Dendritic cell treated with granulocyte-macrophage colony-stimulating factor and Interleukin-4, amounts not matched to agents 40 ng/mL and 50 ng/mL, for 4 days (primary cell): ENCODE measurements at regions not wholly inside any gene's neighbourhood (a gene's known extent, or its start where the extent isn't known, plus 50 kb on each side); places are given as distances from the start of the nearest gene placed in this dataset.

Experiments
- H3K27ac Mint-ChIP-seq: one replicate; pipeline ENCODE4 v1.8.0; 2022; ENCODE audit warnings: mild to moderate bottlenecking, mixed read lengths
- H3K27me3 Mint-ChIP-seq: one replicate; pipeline ENCODE4 v1.8.0; 2022; ENCODE audit warnings: mild to moderate bottlenecking, mixed read lengths
- H3K36me3 Mint-ChIP-seq: one replicate; pipeline ENCODE4 v1.8.0; 2022; ENCODE audit warnings: low read depth, mixed read lengths
- H3K4me1 Mint-ChIP-seq: one replicate; pipeline ENCODE4 v1.8.0; 2022; ENCODE audit warnings: low read depth, mixed read lengths
- H3K4me3 Mint-ChIP-seq: one replicate; pipeline ENCODE4 v1.8.0; 2022; ENCODE audit warnings: mild to moderate bottlenecking, moderate library complexity, mixed read lengths
- H3K9me3 Mint-ChIP-seq: one replicate; pipeline ENCODE4 v1.8.0; 2022; ENCODE audit warnings: mixed read lengths
- intact Hi-C: fragments of 100-400 bp; cut with micrococcal nuclease; formaldehyde crosslinking; loops from one replicate; pipeline ENCODE4 v1.15.0; 2022

GRCh38 chr20:52843425-52843824, 128.7 kb upstream of the TSHZ2 start:
- Mint-ChIP-seq H3K27me3 (no peaks in the 10 kb centered on the region), H3K9me3 (no peaks in the 10 kb centered on the region), H3K4me3 (no peak overlapping the region), H3K27ac (no peak overlapping the region), H3K4me1 (no peaks in the 10 kb centered on the region), H3K36me3 (no peaks in the 10 kb centered on the region)
- intact Hi-C loops, result no loop called here

- Mint-ChIP-seq H3K4me3 (no peak overlapping the region), H3K27ac (no peak overlapping the region), H3K27me3 (no peaks in the 10 kb centered on the region), H3K4me1 (no peaks in the 10 kb centered on the region), H3K36me3 (no peaks in the 10 kb centered on the region), H3K9me3 (no peaks in the 10 kb centered on the region)
- intact Hi-C loops, result no loop called here
Observed at GRCh38 chr20:52841003-52841402, 131.2 kb upstream of the TSHZ2 start.

GRCh38 chr20:52840041-52840440, 132.1 kb upstream of the TSHZ2 start:
- Mint-ChIP-seq H3K27ac (no peak overlapping the region), H3K36me3 (no peaks in the 10 kb centered on the region), H3K4me3 (no peak overlapping the region), H3K4me1 (no peaks in the 10 kb centered on the region), H3K9me3 (no peaks in the 10 kb centered on the region), H3K27me3 (no peaks in the 10 kb centered on the region)
- intact Hi-C loops, result no loop called here

- Mint-ChIP-seq H3K4me1 (no peaks in the 10 kb centered on the region), H3K4me3 (no peak overlapping the region), H3K36me3 (no peaks in the 10 kb centered on the region), H3K27ac (no peak overlapping the region), H3K9me3 (no peaks in the 10 kb centered on the region), H3K27me3 (no peaks in the 10 kb centered on the region)
- intact Hi-C loops, result loop anchor here (10.0 kb wide), 1 partner anchor 64 kb away; no protein-coding TSS in a partner anchor
Observed at GRCh38 chr20:52838510-52839241, 133.5 kb upstream of the TSHZ2 start.

DNA sequence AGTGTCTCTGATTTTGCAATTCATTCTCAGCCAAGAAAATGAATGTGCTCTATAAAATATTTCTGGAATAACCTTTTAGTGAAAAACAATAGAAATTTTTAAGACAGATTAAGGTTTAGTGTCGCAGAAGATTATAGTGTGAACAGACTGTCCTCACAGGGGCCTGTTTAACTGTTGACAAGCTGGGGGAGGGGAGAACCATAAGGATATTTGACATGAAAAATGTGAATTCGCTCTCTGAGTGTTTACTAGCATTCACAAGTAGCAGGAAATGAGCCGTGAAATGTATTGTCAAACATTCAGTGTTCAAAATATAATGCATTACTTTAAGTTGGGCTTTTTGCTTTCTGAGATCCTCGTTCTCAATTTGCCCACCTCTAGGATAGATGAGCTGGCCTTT, 134.8 kb upstream of the TSHZ2 start:
- no peaks in the 10 kb centered on the region for H3K36me3 Mint-ChIP-seq
- H3K27ac Mint-ChIP-seq, result no peak overlapping the region
- H3K9me3 Mint-ChIP-seq, result no peaks in the 10 kb centered on the region
- intact Hi-C loops, result loop anchor here (10.0 kb wide), 1 partner anchor 63 kb away; no protein-coding TSS in a partner anchor
- H3K4me3 Mint-ChIP-seq, result no peak overlapping the region
- no peaks in the 10 kb centered on the region for H3K27me3 Mint-ChIP-seq
- H3K4me1 Mint-ChIP-seq, result no peaks in the 10 kb centered on the region

DNA sequence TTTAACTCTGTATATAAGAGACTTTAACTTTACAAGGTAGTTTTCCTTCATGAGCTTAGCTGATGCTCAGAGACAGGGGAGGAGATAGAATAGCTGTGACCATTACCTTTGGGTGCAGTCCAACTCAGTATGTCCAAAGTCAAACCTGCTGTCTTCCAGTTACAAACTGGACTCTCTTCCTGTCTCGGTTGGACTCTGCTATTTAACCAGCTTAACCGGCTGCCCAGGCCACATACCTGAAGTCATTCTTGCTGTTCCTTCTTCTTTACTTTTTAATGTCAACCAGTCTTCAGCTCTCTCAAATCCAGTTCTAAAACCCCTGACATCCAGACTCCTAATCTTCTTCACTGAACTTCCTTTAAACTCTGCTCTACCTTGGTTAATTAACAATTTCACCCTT, 138.3 kb upstream of the TSHZ2 start:
- Mint-ChIP-seq H3K27ac (no peak overlapping the region), H3K27me3 (no peaks in the 10 kb centered on the region), H3K4me3 (no peak overlapping the region), H3K9me3 (peaks cover 11% of the 10 kb centered on the region), H3K36me3 (no peaks in the 10 kb centered on the region), H3K4me1 (no peaks in the 10 kb centered on the region)
- intact Hi-C loops, result loop anchor here (10.0 kb wide), 1 partner anchor 59 kb away; no protein-coding TSS in a partner anchor

DNA sequence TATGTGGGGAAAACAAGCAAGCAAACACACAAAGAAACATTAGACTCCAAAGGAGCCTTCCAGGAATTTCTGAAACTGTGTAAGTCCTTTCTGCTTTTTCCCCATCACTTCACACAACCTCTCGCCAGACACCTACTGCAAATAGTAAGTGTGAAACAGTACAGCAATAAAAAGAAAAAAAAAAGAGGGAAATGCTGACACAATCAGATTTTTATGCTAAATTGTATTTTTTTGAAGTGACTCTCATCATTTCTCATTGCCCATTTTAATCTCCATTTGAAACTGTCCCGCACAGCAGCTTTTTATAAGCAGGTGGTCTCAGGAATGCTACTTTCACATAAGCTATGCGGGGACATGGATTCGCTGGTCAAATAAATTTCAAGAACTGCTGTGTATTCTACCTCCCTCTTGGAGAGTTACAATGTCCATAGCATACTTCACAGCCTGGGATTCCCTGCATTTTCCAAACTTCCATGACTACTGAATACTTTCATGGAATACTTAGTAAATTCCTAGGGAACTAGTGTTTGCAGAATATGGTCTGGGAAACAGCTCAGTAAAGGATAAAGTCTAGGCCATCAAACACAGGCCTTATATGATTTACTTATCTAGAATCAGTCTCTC, 139.9 kb upstream of the TSHZ2 start:
- Mint-ChIP-seq H3K4me3 (no peak overlapping the region), H3K4me1 (no peaks in the 10 kb centered on the region), H3K27ac (no peak overlapping the region), H3K36me3 (no peaks in the 10 kb centered on the region), H3K9me3 (peaks cover 11% of the 10 kb centered on the region), H3K27me3 (no peaks in the 10 kb centered on the region)
- intact Hi-C loops, result loop anchor here (10.0 kb wide), 1 partner anchor 57 kb away; no protein-coding TSS in a partner anchor

DNA sequence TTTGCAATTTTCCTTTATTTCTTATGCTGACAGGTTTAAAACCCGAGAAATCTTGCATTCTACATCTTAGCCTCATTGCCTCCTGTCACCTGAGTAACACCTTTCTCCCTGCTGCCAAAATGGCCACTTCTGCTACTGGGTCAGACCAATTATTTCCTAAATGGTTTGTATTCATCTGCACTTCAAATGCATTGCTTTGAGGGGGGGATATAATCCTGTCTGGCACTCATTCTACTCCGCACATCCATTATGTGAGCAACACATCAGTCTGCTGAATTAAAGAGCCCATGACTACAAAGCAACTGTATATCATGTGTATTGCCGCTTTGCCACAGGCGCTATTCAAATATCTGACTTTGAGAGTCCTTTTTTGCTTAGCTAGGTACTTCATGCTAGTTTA, 141.6 kb upstream of the TSHZ2 start:
- H3K27me3 Mint-ChIP-seq, result no peaks in the 10 kb centered on the region
- intact Hi-C loops, result loop anchor here (10.0 kb wide), 1 partner anchor 56 kb away; no protein-coding TSS in a partner anchor
- no peaks in the 10 kb centered on the region for H3K4me1 Mint-ChIP-seq
- no peaks in the 10 kb centered on the region for H3K36me3 Mint-ChIP-seq
- no peak overlapping the region for H3K27ac Mint-ChIP-seq
- H3K9me3 Mint-ChIP-seq, result peaks cover 11% of the 10 kb centered on the region
- H3K4me3 Mint-ChIP-seq, result no peak overlapping the region

DNA sequence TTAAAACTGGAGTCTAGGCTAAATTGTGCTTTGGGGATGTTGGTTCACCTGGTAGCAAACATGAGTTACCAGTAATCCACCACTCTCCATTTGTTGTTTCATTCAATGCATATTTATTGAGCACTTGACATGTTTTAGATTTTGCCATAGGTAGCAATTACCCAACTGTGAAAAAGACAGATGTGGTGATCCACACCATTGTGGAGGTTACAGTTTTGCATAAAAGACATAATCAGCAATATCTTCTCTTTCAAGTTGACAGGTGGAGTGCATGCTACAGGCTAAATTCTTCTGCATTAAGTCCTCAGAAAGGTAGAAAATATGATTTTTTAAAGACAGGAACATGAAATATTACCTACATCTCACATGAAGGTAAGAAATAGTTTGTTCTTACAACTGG, 143.0 kb upstream of the TSHZ2 start:
- intact Hi-C loops, result no loop called here
- H3K27me3 Mint-ChIP-seq, result no peaks in the 10 kb centered on the region
- peaks cover 11% of the 10 kb centered on the region for H3K9me3 Mint-ChIP-seq
- H3K27ac Mint-ChIP-seq, result no peak overlapping the region
- no peaks in the 10 kb centered on the region for H3K4me1 Mint-ChIP-seq
- H3K36me3 Mint-ChIP-seq, result no peaks in the 10 kb centered on the region
- H3K4me3 Mint-ChIP-seq, result no peak overlapping the region

DNA sequence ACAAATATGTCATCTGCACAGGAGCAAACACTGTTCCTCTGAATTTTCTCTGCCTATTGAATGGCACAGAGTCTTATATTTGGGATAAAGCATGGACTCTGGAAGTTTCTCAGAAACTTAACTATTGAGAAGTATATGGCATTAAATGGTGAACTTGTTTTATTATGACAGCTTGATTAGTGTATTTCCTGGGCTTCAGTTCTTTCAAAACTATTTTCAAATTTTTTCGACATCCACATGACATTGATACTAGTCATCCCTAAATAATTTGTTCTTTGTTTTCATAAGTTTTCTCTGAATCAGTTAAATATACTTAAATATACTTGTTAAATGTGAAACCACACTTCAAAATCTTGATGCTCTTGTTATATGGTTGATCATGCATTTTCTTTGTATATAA, 144.0 kb upstream of the TSHZ2 start:
- Mint-ChIP-seq H3K4me3 (no peak overlapping the region), H3K36me3 (no peaks in the 10 kb centered on the region), H3K27ac (no peak overlapping the region), H3K27me3 (no peaks in the 10 kb centered on the region), H3K4me1 (no peaks in the 10 kb centered on the region), H3K9me3 (peaks cover 11% of the 10 kb centered on the region)
- intact Hi-C loops, result no loop called here

DNA sequence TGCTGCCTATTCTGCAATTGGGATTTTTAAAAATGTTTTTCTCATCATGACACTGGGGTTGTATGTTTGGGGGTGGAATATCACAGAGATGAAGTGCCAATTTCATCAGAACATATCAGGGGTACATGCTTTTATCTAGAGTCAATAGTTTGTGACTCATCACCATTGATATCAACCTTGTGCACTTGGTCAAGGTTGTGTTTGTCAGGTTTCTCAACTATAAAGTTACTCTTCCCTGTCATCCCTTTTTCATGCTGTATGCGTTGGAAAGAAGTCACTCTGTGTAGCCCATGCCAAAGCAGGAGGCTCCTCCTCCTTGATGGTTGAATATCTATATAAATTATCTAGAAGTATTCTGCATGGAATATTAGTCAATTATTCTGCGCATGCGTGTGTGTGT, 145.4 kb upstream of the TSHZ2 start:
- Mint-ChIP-seq H3K9me3 (peaks cover 11% of the 10 kb centered on the region), H3K4me1 (no peaks in the 10 kb centered on the region), H3K27ac (no peak overlapping the region), H3K4me3 (no peak overlapping the region), H3K36me3 (no peaks in the 10 kb centered on the region), H3K27me3 (no peaks in the 10 kb centered on the region)
- intact Hi-C loops, result no loop called here

- H3K27me3 Mint-ChIP-seq, result no peaks in the 10 kb centered on the region
- H3K27ac Mint-ChIP-seq, result no peak overlapping the region
- H3K4me3 Mint-ChIP-seq, result no peak overlapping the region
- H3K36me3 Mint-ChIP-seq, result no peaks in the 10 kb centered on the region
- intact Hi-C loops, result no loop called here
- H3K4me1 Mint-ChIP-seq, result no peaks in the 10 kb centered on the region
- peaks cover 11% of the 10 kb centered on the region for H3K9me3 Mint-ChIP-seq
Observed at GRCh38 chr20:52826321-52826720, 145.8 kb upstream of the TSHZ2 start.

GRCh38 chr20:52824494-52825216, 147.5 kb upstream of the TSHZ2 start:
- Mint-ChIP-seq H3K27ac (no peak overlapping the region), H3K9me3 (peaks cover 4% of the 10 kb centered on the region), H3K4me3 (no peak overlapping the region), H3K4me1 (no peaks in the 10 kb centered on the region), H3K27me3 (no peaks in the 10 kb centered on the region), H3K36me3 (no peaks in the 10 kb centered on the region)
- intact Hi-C loops, result no loop called here

- Mint-ChIP-seq H3K27ac (no peak overlapping the region), H3K36me3 (no peaks in the 10 kb centered on the region), H3K4me3 (no peak overlapping the region), H3K27me3 (no peaks in the 10 kb centered on the region), H3K9me3 (no peaks in the 10 kb centered on the region), H3K4me1 (no peaks in the 10 kb centered on the region)
- intact Hi-C loops, result no loop called here
Observed at GRCh38 chr20:52823303-52823702, 148.9 kb upstream of the TSHZ2 start.
